ENCODE measurements at regions not wholly inside any gene's neighbourhood (a gene's known extent, or its start where the extent isn't known, plus 50 kb on each side); places are given as distances from the start of the nearest gene placed in this dataset.

GRCh38 chr11:105507496-105508254 is 102.2 kb upstream of the GRIA4 start:
- Histone ChIP-seq H3K4me2 (ENCODE audit: low read length) (no peak overlapping the region), H3F3A (ENCODE audit: insufficient read depth, low read length, poor library complexity, severe bottlenecking) (no peaks in the 10 kb centered on the region)

GRCh38 chr11:105492010-105492409 is 117.9 kb upstream of the GRIA4 start:
- no peaks in the 10 kb centered on the region for H3K27me3 ChIP-seq (ENCODE audit: insufficient read depth, low read depth, low read length)
- H3K9me2 ChIP-seq (ENCODE audit: insufficient read depth, low read length) = no peaks in the 10 kb centered on the region
- no peaks in the 10 kb centered on the region for H4K20me1 ChIP-seq (ENCODE audit: insufficient read depth)
- H3K9me3 ChIP-seq (ENCODE audit: low read length) = no peaks in the 10 kb centered on the region
- no peak overlapping the region for H2AFZ ChIP-seq (ENCODE audit: low read depth, low read length)
- no peaks in the 10 kb centered on the region for H3F3A ChIP-seq (ENCODE audit: insufficient read depth, low read length, poor library complexity, severe bottlenecking)
- H3K79me2 ChIP-seq (replicated peaks; ENCODE audit: insufficient read depth, low read length) = no peaks in the 10 kb centered on the region
- H3K4me2 ChIP-seq (ENCODE audit: low read length) = no peak overlapping the region
- H3K9ac ChIP-seq (ENCODE audit: low read length) = no peak overlapping the region
- H3K4me3 ChIP-seq (ENCODE audit: low read length) = no peak overlapping the region
- H3K36me3 ChIP-seq (ENCODE audit: insufficient read depth, low read length) = no peaks in the 10 kb centered on the region
- H3K27ac ChIP-seq (ENCODE audit: low read length) = no peak overlapping the region
- TF ChIP-seq REST (IDR thresholded peaks at IDR 0.05; ENCODE audit: borderline replicate concordance) = no peak
- TF ChIP-seq MXI1 (conservative IDR thresholded peaks at IDR 0.05; ENCODE audit: poor library complexity, severe bottlenecking) = no peak
- TF ChIP-seq EZH2 (IDR thresholded peaks at IDR 0.05; ENCODE audit: borderline replicate concordance, insufficient read depth, low read length, poor library complexity, severe bottlenecking) = no peak
- no peak for TF ChIP-seq TAF1 (IDR thresholded peaks at IDR 0.05; ENCODE audit: low read depth)
- no peak for TF ChIP-seq POLR2AphosphoS5 (IDR thresholded peaks at IDR 0.05)
- TF ChIP-seq EP300 (conservative IDR thresholded peaks at IDR 0.05; ENCODE audit: poor library complexity, severe bottlenecking) = no peak
- no peak for TF ChIP-seq RAD21 (conservative IDR thresholded peaks at IDR 0.05)
- no peak for TF ChIP-seq SMC3 (conservative IDR thresholded peaks at IDR 0.05; ENCODE audit: poor library complexity)

More at GRCh38 chr11:105507496-105508254, 102.2 kb upstream of the GRIA4 start:
- Histone ChIP-seq H4K20me1 (ENCODE audit: insufficient read depth) (no peaks in the 10 kb centered on the region), H3K9me2 (ENCODE audit: insufficient read depth, low read length) (no peaks in the 10 kb centered on the region), H3K9ac (ENCODE audit: low read length) (no peak overlapping the region), H3K79me2 (replicated peaks; ENCODE audit: insufficient read depth, low read length) (no peaks in the 10 kb centered on the region), H3K36me3 (ENCODE audit: insufficient read depth, low read length) (no peaks in the 10 kb centered on the region), H2AFZ (ENCODE audit: low read depth, low read length) (no peak overlapping the region), H3K9me3 (ENCODE audit: low read length) (no peaks in the 10 kb centered on the region), H3K4me3 (ENCODE audit: low read length) (no peak overlapping the region), H3K27ac (ENCODE audit: low read length) (no peak overlapping the region), H3K27me3 (ENCODE audit: insufficient read depth, low read depth, low read length) (no peaks in the 10 kb centered on the region)
- TF ChIP-seq EP300 (conservative IDR thresholded peaks at IDR 0.05; ENCODE audit: poor library complexity, severe bottlenecking) = no peak
- TF ChIP-seq SMC3 (conservative IDR thresholded peaks at IDR 0.05; ENCODE audit: poor library complexity) = no peak
- TF ChIP-seq POLR2AphosphoS5 (IDR thresholded peaks at IDR 0.05) = no peak
- no peak for TF ChIP-seq CTCF (IDR thresholded peaks at IDR 0.05; ENCODE audit: poor library complexity, severe bottlenecking)
- no peak for TF ChIP-seq TAF1 (IDR thresholded peaks at IDR 0.05; ENCODE audit: low read depth)
- no peak for TF ChIP-seq REST (IDR thresholded peaks at IDR 0.05; ENCODE audit: borderline replicate concordance)
- TF ChIP-seq MXI1 (conservative IDR thresholded peaks at IDR 0.05; ENCODE audit: poor library complexity, severe bottlenecking) = no peak
- TF ChIP-seq RAD21 (conservative IDR thresholded peaks at IDR 0.05) = no peak
- no peak for TF ChIP-seq EZH2 (IDR thresholded peaks at IDR 0.05; ENCODE audit: borderline replicate concordance, insufficient read depth, low read length, poor library complexity, severe bottlenecking)
